ENCODE measurements at regions not wholly inside any gene's neighbourhood (a gene's known extent, or its start where the extent isn't known, plus 50 kb on each side); places are given as distances from the start of the nearest gene placed in this dataset.

DNA sequence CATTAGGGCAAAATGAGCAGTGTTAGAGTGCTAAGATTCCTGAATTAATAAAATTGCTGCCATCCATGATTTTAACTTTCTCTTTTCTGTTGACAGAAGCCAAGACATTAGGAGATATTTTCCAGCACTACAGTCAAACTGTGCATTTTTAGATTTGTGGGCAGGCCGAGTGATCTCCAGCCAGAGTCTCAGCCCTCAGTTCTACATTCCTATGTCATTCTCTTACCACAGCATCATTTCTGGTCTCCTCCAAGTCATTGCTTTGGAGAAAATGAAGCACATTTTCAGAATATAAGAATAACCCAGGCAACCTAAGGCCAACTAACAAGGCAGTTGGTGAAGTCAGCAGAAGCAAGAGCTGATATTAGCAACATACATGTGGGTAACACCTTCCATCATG lies 74.6 kb upstream of the NUDT7 start:
- no peak for TF ChIP-seq CTCF (IDR thresholded peaks at IDR 0.05)

- TF ChIP-seq CTCF (IDR thresholded peaks at IDR 0.05) = no peak
These were observed 71.6 kb upstream of the NUDT7 start for GRCh38 chr16:77650761-77651160.

DNA sequence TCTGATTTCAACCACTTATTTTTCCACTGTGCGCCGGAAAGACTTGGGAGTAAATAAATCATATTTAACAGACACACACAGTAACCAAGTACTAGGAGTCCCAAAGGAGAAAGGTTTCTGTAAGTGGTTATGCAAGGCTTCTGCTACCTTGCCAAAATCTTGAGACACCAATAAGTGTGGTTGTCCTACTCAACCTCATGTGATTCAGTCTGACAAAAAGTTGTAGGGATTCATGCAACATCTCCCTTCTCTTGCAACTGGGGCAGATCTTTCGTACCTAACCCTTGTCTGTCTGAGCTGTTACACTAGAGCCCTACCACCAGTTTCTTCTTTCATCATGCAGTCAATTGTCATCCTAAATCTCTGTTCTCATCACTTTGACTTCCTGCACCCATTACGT lies 69.9 kb upstream of the NUDT7 start:
- no peak for TF ChIP-seq CTCF (IDR thresholded peaks at IDR 0.05)

DNA sequence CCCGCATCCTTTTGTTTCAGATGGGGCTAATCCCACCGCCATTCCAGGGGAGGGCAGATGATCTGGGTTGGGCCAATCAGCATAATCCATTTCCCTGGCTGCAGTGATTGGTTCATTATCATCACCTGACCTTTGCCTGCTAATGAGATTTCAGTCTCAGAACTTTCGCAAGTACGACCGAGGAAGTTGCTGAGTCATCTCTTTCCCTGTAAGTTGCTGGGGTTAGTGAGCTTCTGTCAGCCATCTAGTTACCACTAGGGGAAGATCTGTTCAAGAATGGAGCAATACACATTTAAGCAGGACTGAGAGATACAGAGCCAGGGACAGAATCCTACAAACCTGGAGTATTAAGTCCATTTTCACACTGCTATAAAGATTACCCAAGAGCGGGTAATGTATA lies 65.3 kb upstream of the NUDT7 start:
- no peak for TF ChIP-seq CTCF (IDR thresholded peaks at IDR 0.05)

- peak; percentile 63 for TF ChIP-seq CTCF (IDR thresholded peaks at IDR 0.05)
These were observed 62.0 kb upstream of the NUDT7 start for GRCh38 chr16:77660311-77660710.

DNA sequence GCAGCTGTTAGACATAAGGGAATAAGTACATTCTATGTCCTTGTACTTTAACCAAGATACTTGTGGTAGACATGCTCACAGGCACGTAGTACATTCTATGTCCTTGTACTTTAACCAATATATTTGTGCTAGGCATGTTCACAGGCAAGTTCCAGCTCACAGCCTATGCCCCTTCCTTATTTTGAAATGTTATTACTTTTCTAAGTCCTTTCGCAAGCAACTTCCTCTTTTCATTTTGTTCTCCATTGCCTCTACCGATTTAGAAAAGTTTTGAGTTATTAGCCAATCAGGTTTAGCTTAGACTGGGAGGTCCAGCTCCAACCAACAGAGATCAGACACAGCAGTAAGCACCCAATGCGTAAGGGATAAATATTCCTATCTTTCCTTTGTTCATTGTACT lies 60.1 kb upstream of the NUDT7 start:
- no peak for TF ChIP-seq CTCF (IDR thresholded peaks at IDR 0.05)

DNA sequence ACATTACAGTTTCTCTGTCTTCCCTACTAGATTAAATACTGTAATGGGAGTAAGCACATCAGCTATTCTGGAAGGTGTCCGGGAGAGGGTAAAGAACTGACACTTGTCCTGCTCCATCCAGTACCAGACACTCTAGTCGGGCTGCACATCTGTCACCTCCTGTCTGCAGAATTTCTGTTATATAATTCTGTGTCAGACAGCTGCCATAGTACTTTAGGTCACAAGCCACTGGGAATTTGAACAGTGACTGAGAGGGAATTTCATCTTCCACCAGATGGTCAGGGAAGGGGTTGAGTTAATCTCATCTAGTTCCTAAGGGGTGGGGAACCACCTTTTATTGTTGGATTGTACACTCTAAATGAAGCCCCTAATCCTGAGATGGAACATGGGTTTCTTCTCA lies 58.6 kb upstream of the NUDT7 start:
- no peak for TF ChIP-seq CTCF (IDR thresholded peaks at IDR 0.05)

DNA sequence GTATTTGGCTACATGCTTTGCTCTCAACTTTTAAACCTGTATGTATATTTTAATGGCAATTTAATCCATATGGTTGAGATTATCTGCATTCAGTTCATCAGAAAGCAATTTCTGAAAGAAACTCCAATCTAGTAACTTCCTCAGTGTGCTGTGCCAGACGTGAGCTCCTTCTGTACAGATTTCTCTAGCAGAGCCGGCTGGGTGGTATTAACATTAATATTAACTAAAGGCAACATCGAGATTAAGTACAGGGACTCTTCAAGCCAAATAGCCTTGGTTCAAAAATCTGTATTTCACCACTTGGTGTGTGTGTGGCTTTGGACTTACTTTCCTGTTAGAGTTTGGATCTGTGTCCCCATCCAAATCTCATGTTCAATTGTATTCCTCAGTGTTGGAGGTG lies 55.5 kb upstream of the NUDT7 start:
- TF ChIP-seq CTCF (IDR thresholded peaks at IDR 0.05) = no peak
